ENCODE measurements at regions not wholly inside any gene's neighbourhood (a gene's known extent, or its start where the extent isn't known, plus 50 kb on each side); places are given as distances from the start of the nearest gene placed in this dataset.

GRCh38 chr18:25425024-25425423 lies 73.1 kb upstream of the ZNF521 start:
- no peak for DNase-seq

- DNase-seq, result no peak
These were observed 71.8 kb upstream of the ZNF521 start for GRCh38 chr18:25423760-25424159.

- DNase-seq, result no peak
These were observed 71.3 kb upstream of the ZNF521 start for GRCh38 chr18:25423267-25423666.

- DNase-seq, result no peak
These were observed 70.3 kb upstream of the ZNF521 start for GRCh38 chr18:25422230-25422629.

- no peak for DNase-seq
These were observed 68.3 kb upstream of the ZNF521 start for GRCh38 chr18:25420077-25420825.

GRCh38 chr18:25416374-25416773 lies 64.4 kb upstream of the ZNF521 start:
- DNase-seq, result no peak

GRCh38 chr18:25409971-25410370 lies 58.0 kb upstream of the ZNF521 start:
- no peak for DNase-seq

- no peak for DNase-seq
These were observed 56.3 kb upstream of the ZNF521 start for GRCh38 chr18:25408293-25408692.
